ENCODE measurements at regions not wholly inside any gene's neighbourhood (a gene's known extent, or its start where the extent isn't known, plus 50 kb on each side); places are given as distances from the start of the nearest gene placed in this dataset.

GRCh38 chr11:20259506-20259905 lies 99.2 kb upstream of the DBX1 start (continued):
- TF ChIP-seq ETV6 (CRISPR knock-in tag; IDR thresholded peaks at IDR 0.05) (no peak), ZNF263 (CRISPR knock-in tag; IDR thresholded peaks at IDR 0.05; ENCODE audit: low read depth) (no peak), ZNF423 (CRISPR knock-in tag; IDR thresholded peaks at IDR 0.05) (no peak), TP53 (CRISPR knock-in tag; IDR thresholded peaks at IDR 0.05) (no peak), RELA (CRISPR knock-in tag; IDR thresholded peaks at IDR 0.05; ENCODE audit: borderline replicate concordance) (no peak)

GRCh38 chr11:20258376-20258895 lies 98.2 kb upstream of the DBX1 start:
- ATAC-seq (no peak), DNase-seq (ENCODE audit: low spot score) (no peak)
- no peak overlapping the region for H3K27ac Mint-ChIP-seq
- H3K4me3 Mint-ChIP-seq = no peak overlapping the region
- ChIA-PET POLR2A (no interaction called here), CTCF (no interaction called here)
- no peaks in the 10 kb centered on the region for H3K36me3 Mint-ChIP-seq
- no peak for TF ChIP-seq SMAD4 (CRISPR knock-in tag; IDR thresholded peaks at IDR 0.05)
- TF ChIP-seq FOXJ3 (CRISPR knock-in tag; IDR thresholded peaks at IDR 0.05; ENCODE audit: borderline replicate concordance) = no peak
- no peak for TF ChIP-seq ATF1 (CRISPR knock-in tag; IDR thresholded peaks at IDR 0.05)
- no peak for TF ChIP-seq GABPB1 (CRISPR knock-in tag; IDR thresholded peaks at IDR 0.05)
- TF ChIP-seq NFATC4 (CRISPR knock-in tag; IDR thresholded peaks at IDR 0.05) = no peak
- TF ChIP-seq MYBL2 (CRISPR knock-in tag; IDR thresholded peaks at IDR 0.05) = no peak
- TF ChIP-seq ZNF532 (CRISPR knock-in tag; IDR thresholded peaks at IDR 0.05; ENCODE audit: borderline replicate concordance) = no peak
- no peak for TF ChIP-seq JAZF1 (CRISPR knock-in tag; IDR thresholded peaks at IDR 0.05)
- TF ChIP-seq ZNF512 (CRISPR knock-in tag; IDR thresholded peaks at IDR 0.05; ENCODE audit: borderline replicate concordance) = no peak
- TF ChIP-seq ERG (CRISPR knock-in tag; IDR thresholded peaks at IDR 0.05) = no peak
- TF ChIP-seq SP1 (CRISPR knock-in tag; conservative IDR thresholded peaks at IDR 0.05) = no peak
- no peak for TF ChIP-seq SOX15 (CRISPR knock-in tag; IDR thresholded peaks at IDR 0.05)
- no peak for TF ChIP-seq ELF4 (CRISPR knock-in tag; IDR thresholded peaks at IDR 0.05; ENCODE audit: low read depth)
- no peak for TF ChIP-seq CDX4 (CRISPR knock-in tag; IDR thresholded peaks at IDR 0.05; ENCODE audit: borderline replicate concordance)
- TF ChIP-seq EMX1 (CRISPR knock-in tag; IDR thresholded peaks at IDR 0.05) = no peak
- TF ChIP-seq GTF2I (CRISPR knock-in tag; conservative IDR thresholded peaks at IDR 0.05) = no peak
- TF ChIP-seq ARID4B (CRISPR knock-in tag; IDR thresholded peaks at IDR 0.05; ENCODE audit: borderline replicate concordance) = no peak
- no peak for TF ChIP-seq IRF1 (CRISPR knock-in tag; IDR thresholded peaks at IDR 0.05)
- TF ChIP-seq ZBTB43 (CRISPR knock-in tag; IDR thresholded peaks at IDR 0.05) = no peak
- H3K27me3 Mint-ChIP-seq (ENCODE audit: low read depth) = peaks cover 8% of the 10 kb centered on the region
- no peaks in the 10 kb centered on the region for H3K9me3 Mint-ChIP-seq
- no peaks in the 10 kb centered on the region for H3K4me1 Mint-ChIP-seq

Data from WTC11 (cell line).